AG04449 (cell line): ENCODE measurements at regions not wholly inside any gene's neighbourhood (a gene's known extent, or its start where the extent isn't known, plus 50 kb on each side); places are given as distances from the start of the nearest gene placed in this dataset.

Experiments
- CTCF ChIA-PET: fragments of 350-600 bp; formaldehyde crosslinking; extraction: SDS; loops from one replicate; lab custom pipeline; 2021; ENCODE audit warnings: antibody characterized with exemption; lab: Yijun Ruan, JAX
- POLR2A ChIA-PET: fragments of 400-600, 350-600 bp; formaldehyde crosslinking; extraction: SDS; loops from one replicate; lab custom pipeline; 2020; ENCODE audit warnings: antibody characterized with exemption, inconsistent platforms; lab: Yijun Ruan, JAX
- DNase-seq: peaks from one replicate; pipeline ENCODE4 v3.0.0-alpha.2; 2010; ENCODE audit warnings: low read depth, low spot score
- H3K4me3 ChIP-seq: 2 replicates; pipeline ENCODE4 v1.5.1; 2011; ENCODE audit warnings: low read depth, mild to moderate bottlenecking, control low read depth, low read length
- CTCF ChIP-seq: IDR thresholded peaks from one replicate; pipeline ENCODE4 v1.5.1; 2011; ENCODE audit warnings: mild to moderate bottlenecking, moderate library complexity, low read length, control low read depth, inconsistent platforms; ENCODE audit not compliant: insufficient read depth; ENCODE audit errors: missing control alignments

DNA sequence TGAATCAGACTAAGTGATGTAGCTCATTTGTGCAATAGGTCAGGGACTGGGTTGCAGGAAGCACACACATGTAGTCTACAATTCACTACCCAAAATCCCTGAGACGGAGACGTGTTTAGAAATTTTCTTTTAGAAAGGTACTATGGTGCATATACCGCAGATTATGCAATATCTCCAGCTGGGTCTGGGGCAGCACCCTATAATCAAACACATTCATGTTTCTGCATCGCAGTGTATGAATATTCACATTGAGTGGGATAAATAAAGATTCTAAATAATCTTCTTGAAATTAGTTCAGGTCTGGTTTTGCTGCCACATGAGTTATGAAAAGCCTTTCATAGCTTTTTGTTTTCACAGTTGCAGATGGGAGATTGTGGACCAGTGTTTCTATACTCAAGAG is 395.7 kb upstream of the FANCL start:
- CTCF ChIA-PET, result no interaction called here
- POLR2A ChIA-PET, result no interaction called here
- H3K4me3 ChIP-seq, result no peak overlapping the region
- DNase-seq, result no peak
- TF ChIP-seq CTCF, result no peak

DNA sequence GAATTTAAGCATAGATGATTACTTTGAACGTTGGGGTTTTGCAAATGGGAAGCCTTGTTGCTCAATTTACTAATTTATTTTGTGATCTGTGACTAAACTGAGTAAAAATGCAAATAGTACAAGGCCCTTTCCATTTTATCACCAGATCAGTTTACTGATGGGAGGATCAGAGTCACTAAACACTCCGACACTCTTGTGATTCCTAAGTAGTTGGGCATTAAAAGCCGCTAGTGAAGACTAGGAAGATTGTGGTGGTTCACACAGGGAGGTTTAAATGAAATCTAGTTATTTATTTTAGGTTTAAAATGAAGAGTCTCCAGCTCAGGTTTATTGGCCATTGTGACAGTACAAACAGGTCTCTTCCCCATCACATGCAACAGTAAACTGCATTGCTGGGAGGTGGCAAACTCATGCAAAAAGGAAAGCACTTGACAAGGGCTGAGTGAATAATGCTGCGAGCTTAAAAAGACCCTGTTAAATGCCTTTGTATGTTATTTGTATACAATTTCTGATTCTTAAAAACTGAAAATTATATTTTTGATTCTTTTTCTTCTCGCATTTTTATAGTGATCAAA is 394.8 kb upstream of the FANCL start:
- POLR2A ChIA-PET, result no interaction called here
- no peak for TF ChIP-seq CTCF
- no peak overlapping the region for H3K4me3 ChIP-seq
- DNase-seq, result no peak
- CTCF ChIA-PET, result no interaction called here

- CTCF ChIA-PET, result no interaction called here
- H3K4me3 ChIP-seq, result no peak overlapping the region
- POLR2A ChIA-PET, result no interaction called here
- DNase-seq, result no peak
- no peak for TF ChIP-seq CTCF
These were observed 393.7 kb upstream of the FANCL start for GRCh38 chr2:58634653-58635370.

DNA sequence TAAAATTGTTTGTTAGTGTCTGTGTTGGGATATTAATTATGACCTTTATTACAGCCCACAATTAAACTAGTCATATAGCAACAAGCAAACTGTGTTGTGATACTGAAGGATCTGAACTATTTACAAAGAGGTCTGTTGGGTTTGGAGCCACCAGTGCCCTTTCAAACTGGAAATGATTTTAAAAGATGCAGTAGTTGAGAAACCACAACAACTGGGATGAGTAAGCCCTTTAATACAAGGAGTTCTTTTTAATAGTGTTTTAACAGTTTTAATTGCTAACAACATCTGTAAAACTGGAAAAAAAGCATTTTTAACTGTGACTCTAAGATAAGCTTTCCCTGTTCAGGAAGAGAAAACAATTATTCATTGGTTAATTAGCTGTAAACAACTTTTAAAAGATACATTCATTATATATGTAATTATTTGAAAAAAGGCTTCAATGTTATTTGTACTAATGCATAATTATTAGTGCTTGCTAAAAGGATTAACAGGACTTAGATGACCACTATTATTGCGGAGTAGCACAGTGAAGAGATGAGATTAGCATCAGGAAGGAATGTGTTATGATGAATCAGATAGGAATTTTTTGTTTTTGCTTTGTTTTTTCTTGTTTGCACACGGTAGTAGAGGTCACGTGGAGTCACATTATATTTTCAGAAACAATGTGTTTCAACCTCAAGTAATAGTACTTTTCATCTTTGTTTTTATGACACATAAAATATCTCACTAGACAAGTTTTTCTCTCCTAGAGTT is 392.7 kb upstream of the FANCL start:
- no peak overlapping the region for H3K4me3 ChIP-seq
- no peak for DNase-seq
- ChIA-PET CTCF (no interaction called here), POLR2A (no interaction called here)
- TF ChIP-seq CTCF, result no peak

DNA sequence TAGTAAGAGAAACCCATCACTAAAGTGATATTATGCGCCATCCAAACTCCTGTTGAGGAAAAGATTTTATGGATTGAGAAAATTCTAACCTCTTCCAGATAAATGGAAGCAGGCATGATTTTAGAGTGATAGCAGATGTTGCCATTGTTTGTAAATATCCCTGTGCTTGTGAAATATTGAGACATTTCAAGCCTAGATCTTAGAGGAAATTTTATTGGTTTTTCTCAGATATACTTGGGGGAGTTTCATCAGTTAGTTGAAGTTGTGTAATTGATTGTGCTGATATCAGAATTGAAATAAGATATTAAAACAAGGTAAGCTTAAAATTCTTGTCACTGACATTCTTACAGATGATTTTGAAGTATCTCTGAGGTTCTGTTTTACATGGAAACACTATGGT is 390.9 kb upstream of the FANCL start:
- ChIA-PET POLR2A (no interaction called here), CTCF (no interaction called here)
- H3K4me3 ChIP-seq, result no peak overlapping the region
- TF ChIP-seq CTCF, result no peak
- no peak for DNase-seq

- POLR2A ChIA-PET, result no interaction called here
- no peak for DNase-seq
- CTCF ChIA-PET, result no interaction called here
- H3K4me3 ChIP-seq, result no peak overlapping the region
- TF ChIP-seq CTCF, result no peak
These were observed 388.5 kb upstream of the FANCL start for GRCh38 chr2:58629545-58630119.
